ENCODE measurements at regions not wholly inside any gene's neighbourhood (a gene's known extent, or its start where the extent isn't known, plus 50 kb on each side); places are given as distances from the start of the nearest gene placed in this dataset.
A peak's percentile ranks its signal among the peaks of the same experiment; 100 is the strongest.

DNA sequence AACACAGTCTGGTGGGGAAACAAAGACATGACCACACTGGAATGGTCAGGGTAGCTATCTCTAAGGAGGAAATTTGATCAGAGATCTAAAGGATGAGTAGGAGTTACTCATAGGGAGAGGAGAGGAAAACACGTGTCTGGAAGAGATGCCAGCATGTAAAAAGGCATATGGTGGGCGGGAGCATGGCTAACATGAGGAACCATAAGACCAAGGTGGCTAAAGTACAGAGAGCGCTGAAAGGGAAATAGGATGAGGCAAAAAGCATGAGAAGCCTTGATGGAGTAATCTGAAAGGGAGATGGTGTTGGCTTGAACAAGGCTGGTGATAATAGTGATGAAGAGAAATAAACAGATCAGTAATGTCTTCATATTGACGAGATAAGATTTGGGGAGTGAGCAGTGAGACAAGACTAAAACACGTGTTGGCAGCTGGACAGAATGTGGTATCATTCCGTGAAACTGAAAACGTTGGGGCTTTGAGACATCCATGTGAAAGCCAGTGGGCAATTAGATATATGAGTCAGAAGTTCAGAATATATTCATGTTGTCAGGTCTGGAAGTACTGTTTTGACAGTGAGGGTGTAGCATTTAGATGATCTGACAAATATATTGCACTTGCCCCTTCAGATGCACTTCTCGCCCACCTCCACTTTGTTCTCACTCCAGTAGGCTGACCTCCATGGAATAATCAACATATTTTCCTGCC is 209.1 kb upstream of the KCNN2 start:
- H3K4me3 ChIP-seq = no peak overlapping the region
- DNase-seq (ENCODE audit: low read depth in 1 of 2, low spot score in 2 of 2) = no peak
- H3K9me3 ChIP-seq (replicated peaks) = 0 out of 2 replicates have a peak, but pooled peaks cover 9% of the 10 kb centered on the region
- H3K27me3 ChIP-seq (replicated peaks) = no peaks in the 10 kb centered on the region
- H3K27ac ChIP-seq = no peak overlapping the region
- H3K4me1 ChIP-seq (replicated peaks) = no peaks in the 10 kb centered on the region
- H3K36me3 ChIP-seq = no peaks in the 10 kb centered on the region

- H3K4me3 ChIP-seq = no peak overlapping the region
- no peaks in the 10 kb centered on the region for H3K4me1 ChIP-seq (replicated peaks)
- no peak overlapping the region for H3K27ac ChIP-seq
- H3K9me3 ChIP-seq (replicated peaks) = 0 out of 2 replicates have a peak, but pooled peaks cover 9% of the 10 kb centered on the region
- H3K27me3 ChIP-seq (replicated peaks) = no peaks in the 10 kb centered on the region
- no peaks in the 10 kb centered on the region for H3K36me3 ChIP-seq
- DNase-seq (ENCODE audit: low read depth in 1 of 2, low spot score in 2 of 2) = no peak
Observed at GRCh38 chr5:114153392-114153791, 208.5 kb upstream of the KCNN2 start.

GRCh38 chr5:114153833-114154232 is 208.0 kb upstream of the KCNN2 start:
- Histone ChIP-seq H3K4me3 (no peak overlapping the region), H3K4me1 (replicated peaks) (no peaks in the 10 kb centered on the region), H3K27me3 (replicated peaks) (no peaks in the 10 kb centered on the region), H3K9me3 (replicated peaks) (0 out of 2 replicates have a peak, but pooled peaks cover 9% of the 10 kb centered on the region), H3K27ac (no peak overlapping the region), H3K36me3 (no peaks in the 10 kb centered on the region)
- no peak for DNase-seq (ENCODE audit: low read depth in 1 of 2, low spot score in 2 of 2)

GRCh38 chr5:114166081-114166480 is 195.8 kb upstream of the KCNN2 start:
- Histone ChIP-seq H3K4me1 (replicated peaks) (no peaks in the 10 kb centered on the region), H3K27ac (no peak overlapping the region), H3K9me3 (replicated peaks) (no peaks in the 10 kb centered on the region), H3K27me3 (replicated peaks) (no peaks in the 10 kb centered on the region), H3K4me3 (no peak overlapping the region), H3K36me3 (no peaks in the 10 kb centered on the region)
- DNase-seq (ENCODE audit: low read depth in 1 of 2, low spot score in 2 of 2) = no peak

DNA sequence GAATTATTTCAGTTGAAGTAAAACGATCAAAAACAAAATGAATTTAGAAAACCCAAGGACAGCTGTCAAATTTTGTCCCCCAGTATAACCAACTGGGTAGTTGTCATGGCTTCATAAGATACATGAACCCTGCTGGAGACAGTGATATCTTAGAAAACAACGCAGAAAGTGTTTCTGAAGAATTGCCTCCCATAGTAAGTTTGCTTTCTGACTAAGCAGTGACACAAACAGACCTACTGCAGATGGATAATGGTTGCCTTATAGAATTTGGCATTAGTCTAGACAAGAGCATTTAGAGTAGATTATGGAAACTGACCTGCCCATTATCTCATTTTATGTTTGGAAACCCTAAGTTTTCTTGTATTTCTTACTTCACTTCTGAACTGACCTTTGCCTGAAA is 187.7 kb upstream of the KCNN2 start:
- H3K27me3 ChIP-seq (replicated peaks) = no peaks in the 10 kb centered on the region
- H3K4me1 ChIP-seq (replicated peaks) = peaks cover 32% of the 10 kb centered on the region
- no peak overlapping the region for H3K4me3 ChIP-seq
- H3K27ac ChIP-seq = peak overlapping the region; percentile 83; the same call in 1 of the 2 replicates
- DNase-seq (ENCODE audit: low read depth in 1 of 2, low spot score in 2 of 2) = no peak
- peaks cover 5% of the 10 kb centered on the region for H3K9me3 ChIP-seq (replicated peaks)
- H3K36me3 ChIP-seq = no peaks in the 10 kb centered on the region

DNA sequence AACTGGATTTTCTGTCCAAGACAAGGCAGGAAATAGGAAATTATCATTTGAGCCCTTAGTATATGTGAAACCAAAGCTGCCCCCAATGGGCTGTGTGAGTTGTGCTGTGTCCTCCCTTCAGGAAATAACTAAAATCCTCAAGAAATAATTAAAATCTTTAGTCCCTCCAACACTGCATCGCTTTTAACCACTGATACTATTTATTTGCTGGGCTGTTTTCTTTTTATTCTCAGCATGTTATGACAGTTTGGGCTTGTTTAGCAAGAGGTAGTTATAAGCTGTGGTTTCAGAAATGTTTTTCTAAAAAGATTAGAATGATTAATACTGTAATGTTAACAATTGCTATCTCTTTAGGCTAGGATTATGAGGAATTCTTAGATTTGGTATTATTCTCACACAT is 187.0 kb upstream of the KCNN2 start:
- H3K9me3 ChIP-seq (replicated peaks) = peaks cover 5% of the 10 kb centered on the region
- peaks cover 32% of the 10 kb centered on the region for H3K4me1 ChIP-seq (replicated peaks)
- H3K27ac ChIP-seq = peak overlapping the region; percentile 83; the same call in 1 of the 2 replicates
- no peaks in the 10 kb centered on the region for H3K27me3 ChIP-seq (replicated peaks)
- no peaks in the 10 kb centered on the region for H3K36me3 ChIP-seq
- no peak overlapping the region for H3K4me3 ChIP-seq
- DNase-seq (ENCODE audit: low read depth in 1 of 2, low spot score in 2 of 2) = no peak

- H3K4me1 ChIP-seq (replicated peaks) = peaks cover 32% of the 10 kb centered on the region
- peaks cover 5% of the 10 kb centered on the region for H3K9me3 ChIP-seq (replicated peaks)
- H3K27ac ChIP-seq = peak overlapping the region; percentile 83
- H3K27me3 ChIP-seq (replicated peaks) = no peaks in the 10 kb centered on the region
- H3K36me3 ChIP-seq = no peaks in the 10 kb centered on the region
- H3K4me3 ChIP-seq = no peak overlapping the region
- DNase-seq (ENCODE audit: low read depth in 1 of 2, low spot score in 2 of 2) = peak in 1 of 2 experiments; percentile 74
Observed at GRCh38 chr5:114176356-114176755, 185.5 kb upstream of the KCNN2 start.

GRCh38 chr5:114179134-114179533 is 182.7 kb upstream of the KCNN2 start:
- Histone ChIP-seq H3K27ac (no peak overlapping the region), H3K4me1 (replicated peaks) (peaks cover 34% of the 10 kb centered on the region), H3K36me3 (no peaks in the 10 kb centered on the region), H3K9me3 (replicated peaks) (no peaks in the 10 kb centered on the region), H3K4me3 (no peak overlapping the region), H3K27me3 (replicated peaks) (no peaks in the 10 kb centered on the region)
- no peak for DNase-seq (ENCODE audit: low read depth in 1 of 2, low spot score in 2 of 2)

DNA sequence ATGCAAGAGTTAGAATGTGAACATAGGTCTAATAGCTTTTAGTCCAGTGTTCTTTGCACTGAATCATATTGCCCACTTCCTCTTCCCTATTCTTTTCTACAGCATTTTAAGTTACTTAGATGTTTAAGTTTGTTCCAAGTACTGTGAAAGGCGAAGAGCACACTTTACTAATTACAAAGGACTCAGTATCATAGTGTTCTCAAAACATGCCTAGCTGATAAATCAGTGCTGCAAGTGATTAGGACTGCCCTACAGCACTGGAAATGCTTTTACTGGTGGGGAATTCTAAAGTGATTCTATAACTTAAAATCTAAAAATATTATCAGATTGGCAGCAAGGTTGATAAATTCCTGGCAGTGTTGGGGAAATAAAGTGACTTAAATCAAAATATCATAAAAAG is 177.9 kb upstream of the KCNN2 start:
- peaks cover 17% of the 10 kb centered on the region for H3K4me1 ChIP-seq (replicated peaks)
- H3K36me3 ChIP-seq = no peaks in the 10 kb centered on the region
- H3K4me3 ChIP-seq = no peak overlapping the region
- no peaks in the 10 kb centered on the region for H3K9me3 ChIP-seq (replicated peaks)
- no peaks in the 10 kb centered on the region for H3K27me3 ChIP-seq (replicated peaks)
- H3K27ac ChIP-seq = no peak overlapping the region
- DNase-seq (ENCODE audit: low read depth in 1 of 2, low spot score in 2 of 2) = no peak

DNA sequence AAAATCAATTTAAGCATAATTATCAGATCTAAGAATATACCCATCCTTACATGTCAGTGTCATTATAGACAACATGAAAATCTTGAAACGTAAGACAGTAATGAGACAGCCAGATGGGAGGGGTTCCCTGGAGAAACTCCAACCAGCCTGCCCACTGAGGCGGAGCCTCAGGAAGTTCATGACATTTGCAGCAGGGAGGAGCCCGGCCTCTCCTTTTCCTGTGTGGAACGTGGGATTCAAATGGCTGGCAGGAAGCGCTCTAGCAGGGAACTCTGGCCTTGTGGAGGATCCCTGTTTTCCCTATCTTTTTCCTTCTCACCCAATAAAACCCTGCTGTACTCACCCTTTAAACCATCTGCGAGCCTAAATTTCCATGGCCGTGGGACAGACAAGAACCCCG is 176.6 kb upstream of the KCNN2 start:
- peak in 1 of 2 experiments; percentile 18 for DNase-seq (ENCODE audit: low read depth in 1 of 2, low spot score in 2 of 2)
- Histone ChIP-seq H3K27ac (no peak overlapping the region), H3K9me3 (replicated peaks) (no peaks in the 10 kb centered on the region)

DNA sequence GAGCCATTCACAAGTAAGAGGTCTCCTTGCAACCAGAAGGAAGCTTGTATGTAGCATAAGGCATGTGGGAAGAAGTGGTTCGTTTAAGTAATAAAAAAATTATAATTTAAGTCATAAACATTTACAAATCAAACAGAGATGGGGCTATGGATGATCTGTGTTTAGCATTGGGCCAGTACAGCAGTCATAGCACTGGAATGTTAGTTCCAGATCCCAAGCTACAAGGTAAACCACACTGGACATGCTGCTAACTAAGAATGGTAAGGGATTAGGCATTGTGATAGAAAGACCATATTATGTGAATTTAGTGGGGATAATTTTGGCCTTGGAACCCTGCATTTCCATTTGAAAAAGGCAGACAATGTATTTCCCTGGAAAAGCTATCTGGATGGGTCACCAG is 170.4 kb upstream of the KCNN2 start:
- no peaks in the 10 kb centered on the region for H3K9me3 ChIP-seq (replicated peaks)
- no peaks in the 10 kb centered on the region for H3K27me3 ChIP-seq (replicated peaks)
- H3K36me3 ChIP-seq = no peaks in the 10 kb centered on the region
- H3K27ac ChIP-seq = no peak overlapping the region
- H3K4me3 ChIP-seq = no peak overlapping the region
- DNase-seq (ENCODE audit: low read depth in 1 of 2, low spot score in 2 of 2) = no peak
- H3K4me1 ChIP-seq (replicated peaks) = peaks cover 10% of the 10 kb centered on the region

More for the DNA sequence above, 176.6 kb upstream of the KCNN2 start:
- Histone ChIP-seq H3K4me3 (no peak overlapping the region), H3K36me3 (no peaks in the 10 kb centered on the region), H3K27me3 (replicated peaks) (no peaks in the 10 kb centered on the region), H3K4me1 (replicated peaks) (peaks cover 17% of the 10 kb centered on the region)

DNA sequence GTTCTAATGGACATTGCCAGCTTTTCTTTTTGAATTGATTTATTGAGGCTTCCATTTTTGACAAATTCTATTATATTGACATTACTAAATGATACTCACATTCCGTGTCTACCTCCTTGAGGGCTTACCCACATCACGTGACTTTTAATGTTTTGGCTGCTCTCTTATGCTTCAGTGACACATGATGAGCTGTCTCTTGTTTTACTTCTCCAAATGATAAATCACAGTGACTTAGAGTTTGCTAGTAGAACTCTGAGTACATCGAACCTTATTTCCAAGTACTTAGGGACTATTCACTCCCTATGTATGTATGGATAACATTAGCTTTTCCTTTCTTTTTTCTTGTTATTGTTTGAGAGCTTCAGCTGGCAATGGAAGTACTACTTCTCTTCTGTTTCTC is 169.8 kb upstream of the KCNN2 start:
- no peaks in the 10 kb centered on the region for H3K9me3 ChIP-seq (replicated peaks)
- no peaks in the 10 kb centered on the region for H3K27me3 ChIP-seq (replicated peaks)
- DNase-seq (ENCODE audit: low read depth in 1 of 2, low spot score in 2 of 2) = no peak
- H3K36me3 ChIP-seq = no peaks in the 10 kb centered on the region
- peaks cover 10% of the 10 kb centered on the region for H3K4me1 ChIP-seq (replicated peaks)
- no peak overlapping the region for H3K4me3 ChIP-seq
- H3K27ac ChIP-seq = no peak overlapping the region

- H3K27me3 ChIP-seq (replicated peaks) = no peaks in the 10 kb centered on the region
- H3K4me1 ChIP-seq (replicated peaks) = no peaks in the 10 kb centered on the region
- no peaks in the 10 kb centered on the region for H3K9me3 ChIP-seq (replicated peaks)
- no peak overlapping the region for H3K27ac ChIP-seq
- no peaks in the 10 kb centered on the region for H3K36me3 ChIP-seq
- DNase-seq (ENCODE audit: low read depth in 1 of 2, low spot score in 2 of 2) = no peak
- H3K4me3 ChIP-seq = no peak overlapping the region
Observed at GRCh38 chr5:114201332-114201731, 160.5 kb upstream of the KCNN2 start.

- Histone ChIP-seq H3K4me3 (no peak overlapping the region), H3K27me3 (replicated peaks) (no peaks in the 10 kb centered on the region), H3K27ac (no peak overlapping the region), H3K36me3 (no peaks in the 10 kb centered on the region), H3K4me1 (replicated peaks) (no peaks in the 10 kb centered on the region), H3K9me3 (replicated peaks) (no peaks in the 10 kb centered on the region)
- no peak for DNase-seq (ENCODE audit: low read depth in 1 of 2, low spot score in 2 of 2)
Observed at GRCh38 chr5:114204923-114205322, 156.9 kb upstream of the KCNN2 start.

DNA sequence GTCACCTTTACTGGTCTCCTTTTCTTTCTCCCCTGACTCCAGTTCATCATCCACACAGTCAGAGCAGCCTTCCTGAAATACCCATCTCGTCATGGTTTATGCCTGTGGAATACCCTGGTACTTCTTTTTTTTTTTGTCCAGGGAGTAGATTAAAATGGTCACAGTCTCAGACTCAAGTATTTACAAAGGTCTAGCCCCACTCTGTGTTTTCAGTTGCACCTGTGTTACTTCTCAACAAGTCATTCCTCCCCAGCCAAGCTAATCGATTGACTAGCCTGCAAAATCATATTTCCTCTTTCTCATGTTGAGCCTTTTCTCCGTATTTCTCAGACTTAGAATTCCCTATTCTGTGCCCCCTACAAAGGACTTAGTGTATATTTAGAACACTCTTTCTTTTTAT is 155.2 kb upstream of the KCNN2 start:
- Histone ChIP-seq H3K9me3 (replicated peaks) (no peaks in the 10 kb centered on the region), H3K4me1 (replicated peaks) (no peaks in the 10 kb centered on the region), H3K27me3 (replicated peaks) (no peaks in the 10 kb centered on the region), H3K36me3 (no peaks in the 10 kb centered on the region), H3K27ac (no peak overlapping the region), H3K4me3 (no peak overlapping the region)
- no peak for DNase-seq (ENCODE audit: low read depth in 1 of 2, low spot score in 2 of 2)
